ENCODE measurements at regions not wholly inside any gene's neighbourhood (a gene's known extent, or its start where the extent isn't known, plus 50 kb on each side); places are given as distances from the start of the nearest gene placed in this dataset.

DNA sequence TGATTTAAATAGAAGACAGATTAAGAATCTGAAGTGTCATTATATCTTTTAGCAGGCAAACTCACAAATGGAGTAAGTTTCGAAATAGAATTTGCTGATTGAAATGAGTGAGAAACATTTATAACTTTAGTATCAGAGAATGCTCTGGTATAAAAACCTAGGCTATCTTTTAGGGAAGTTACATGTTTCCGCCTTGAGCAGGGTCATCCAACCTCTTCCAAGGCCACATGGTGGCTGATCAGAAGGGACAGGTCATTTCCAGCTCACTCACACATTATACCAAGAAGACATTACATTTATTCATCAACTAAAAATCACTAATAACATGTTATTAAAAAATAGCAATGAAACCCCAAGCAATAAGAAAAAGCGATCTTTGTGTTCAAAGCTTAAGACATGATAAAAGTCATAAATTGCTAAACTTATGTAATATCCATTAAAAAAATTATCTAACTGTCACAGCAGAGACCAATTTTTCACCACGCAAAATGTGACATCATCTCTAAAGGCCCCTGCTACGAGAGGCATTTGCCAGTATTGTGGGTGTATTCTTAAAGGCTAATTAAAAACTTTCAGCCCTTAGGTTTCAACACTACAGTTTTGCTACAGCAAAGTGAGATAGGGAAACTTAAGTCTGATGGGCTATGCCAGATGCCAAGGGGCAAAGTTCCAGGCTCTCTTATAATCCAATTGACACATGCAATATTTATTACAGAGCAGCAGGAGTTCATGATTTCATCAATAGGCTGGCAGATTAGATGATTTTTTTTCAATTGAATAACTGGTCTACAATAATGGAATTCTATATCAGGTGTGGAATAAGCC is 240.4 kb upstream of the TBL1XR1 start:
- Histone ChIP-seq H3K36me3 (ENCODE audit: control insufficient read depth in 2 of 2, extremely low read depth in 1 of 2, insufficient read depth in 2 of 2, low read length in 2 of 2) (no peaks in the 10 kb centered on the region), H3K9me3 (replicated peaks; ENCODE audit: control insufficient read depth, insufficient read depth, low read length) (no peaks in the 10 kb centered on the region), H3K9me1 (replicated peaks; ENCODE audit: control insufficient read depth, extremely low read depth, insufficient read depth, low read length) (no peaks in the 10 kb centered on the region), H3K4me1 (ENCODE audit: control insufficient read depth, extremely low read depth, insufficient read depth, low read length) (no peaks in the 10 kb centered on the region), H3K4me3 (replicated peaks in 1 of 3; ENCODE audit: insufficient read depth in 1 of 3, low read depth in 1 of 3, low read length in 3 of 3) (no peak overlapping the region), H3K4me2 (ENCODE audit: insufficient read depth, low read length) (no peak overlapping the region), H3K27ac (ENCODE audit: insufficient read depth, low read depth, low read length) (no peak overlapping the region), H2AFZ (ENCODE audit: low read depth, low read length) (no peak overlapping the region), H3K9ac (replicated peaks; ENCODE audit: extremely low read depth, insufficient read depth, low read length) (no peak overlapping the region), H3K79me2 (ENCODE audit: control insufficient read depth, insufficient read depth, low read length) (no peaks in the 10 kb centered on the region), H4K20me1 (replicated peaks; ENCODE audit: control insufficient read depth, extremely low read depth, insufficient read depth, low read length) (no peaks in the 10 kb centered on the region), H3K27me3 (ENCODE audit: control insufficient read depth in 2 of 2, insufficient read depth in 2 of 2, low read length in 2 of 2) (no peaks in the 10 kb centered on the region)
- intact Hi-C loops (cut with micrococcal nuclease) (no loop called here), dilution Hi-C loops (cut with MboI; ENCODE audit: extremely low pct_ligation_motif_present, low sequenced_read_pairs) (no loop called here)
- no TSS peak for BruUV-seq (replicated peaks)
- no peak for DNase-seq (ENCODE audit: low read depth, low spot score)
- no peak for TF ChIP-seq EZH2 (IDR thresholded peaks at IDR 0.05; ENCODE audit: borderline replicate concordance, low read depth, low read length, severe bottlenecking)
- TF ChIP-seq POLR2AphosphoS5 (IDR thresholded peaks at IDR 0.05; ENCODE audit: insufficient read depth, low read depth, low read length), result no peak
- TF ChIP-seq POLR2A (IDR thresholded peaks at IDR 0.05; ENCODE audit: low read depth, low read length), result no peak
- no peak for TF ChIP-seq MYC (IDR thresholded peaks at IDR 0.05; ENCODE audit: low read depth, low read length)
- TF ChIP-seq MAX (IDR thresholded peaks at IDR 0.05; ENCODE audit: insufficient read depth, insufficient read length), result no peak
- no peak for TF ChIP-seq FOS (IDR thresholded peaks at IDR 0.05; ENCODE audit: borderline replicate concordance, insufficient read depth, low read length)
- TF ChIP-seq, protein P1, sequence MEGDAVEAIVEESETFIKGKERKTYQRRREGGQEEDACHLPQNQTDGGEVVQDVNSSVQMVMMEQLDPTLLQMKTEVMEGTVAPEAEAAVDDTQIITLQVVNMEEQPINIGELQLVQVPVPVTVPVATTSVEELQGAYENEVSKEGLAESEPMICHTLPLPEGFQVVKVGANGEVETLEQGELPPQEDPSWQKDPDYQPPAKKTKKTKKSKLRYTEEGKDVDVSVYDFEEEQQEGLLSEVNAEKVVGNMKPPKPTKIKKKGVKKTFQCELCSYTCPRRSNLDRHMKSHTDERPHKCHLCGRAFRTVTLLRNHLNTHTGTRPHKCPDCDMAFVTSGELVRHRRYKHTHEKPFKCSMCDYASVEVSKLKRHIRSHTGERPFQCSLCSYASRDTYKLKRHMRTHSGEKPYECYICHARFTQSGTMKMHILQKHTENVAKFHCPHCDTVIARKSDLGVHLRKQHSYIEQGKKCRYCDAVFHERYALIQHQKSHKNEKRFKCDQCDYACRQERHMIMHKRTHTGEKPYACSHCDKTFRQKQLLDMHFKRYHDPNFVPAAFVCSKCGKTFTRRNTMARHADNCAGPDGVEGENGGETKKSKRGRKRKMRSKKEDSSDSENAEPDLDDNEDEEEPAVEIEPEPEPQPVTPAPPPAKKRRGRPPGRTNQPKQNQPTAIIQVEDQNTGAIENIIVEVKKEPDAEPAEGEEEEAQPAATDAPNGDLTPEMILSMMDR (IDR thresholded peaks at IDR 0.05; ENCODE audit: extremely low read depth in 1 of 2, insufficient read depth in 1 of 2, low read depth in 1 of 2, low read length in 2 of 2), result no peak
- TF ChIP-seq GATA2 (IDR thresholded peaks at IDR 0.05; ENCODE audit: insufficient read depth, insufficient read length, low read depth, low read length), result no peak
- TF ChIP-seq JUN (IDR thresholded peaks at IDR 0.05; ENCODE audit: borderline replicate concordance, insufficient read depth, insufficient read length, low read depth), result no peak
- ChIA-PET CTCF (no interaction called here), POLR2A (no interaction called here)
- no peak for FAIRE-seq
